Heart left ventricle (tissue), 13 donors: ENCODE measurements at regions not wholly inside any gene's neighbourhood (a gene's known extent, or its start where the extent isn't known, plus 50 kb on each side); places are given as distances from the start of the nearest gene placed in this dataset.
"Not testable (repeated sequence)": the region's sequence is repeated elsewhere in the genome, so short reads cannot be mapped to it uniquely, and the experiment has no call there.

Source experiments
- CTCF ChIP-seq, 12 donors: fragments of 200-600 bp; sonication (generic) in 4 of 12; IDR thresholded peaks; one replicate each; pipeline versions ENCODE4 v1.5.0 to v1.8.0; 2018 to 2022; ENCODE audit warnings: antibody characterized with exemption in 12 of 12, mild to moderate bottlenecking in 5 of 12
- POLR2A ChIP-seq, 2 donors: fragments of 450-650 bp; IDR thresholded peaks; one replicate each; pipeline ENCODE4 v1.6.1; 2017; ENCODE audit warnings: antibody characterized with exemption in 2 of 2, mild to moderate bottlenecking in 2 of 2, moderate library complexity in 2 of 2
- donor health status: ischemic (EF 13 %, LVEDD 7.1; RV severe dilation, severe dysfunction).
- donor health status: DM: no; HTN: yes; CAD: no.
- donor health status: DM: no; HTN: no; CAD: no.
- donor health status: ischemic (EF 25% LVEDD 6.9; RV normal size, moderate dysfunction).
- donor health status: ischemic (EF 25% LVEDD 5.7; RV mildly dilated, moderate dysfunction).
- donor health status: ischemic (EF 35%, LVEDD 5.7; RV mildly dilated, moderate dysfunction).
- donor health status: nonischemic (EF 11% LVEDD 7.7; RV severe dilation, severe dysfunction).
- donor health status: DM: yes; HTN: yes; CAD: no.
- donor health status: PGD.
- donor health status: ischemic (EF 29% LVEDD 5.4; RV normal size, mild dysfunction).
- donor health status: nonischemic (EF 23%, LVEDD 6.1; RV moderate dilation, normal function).

DNA sequence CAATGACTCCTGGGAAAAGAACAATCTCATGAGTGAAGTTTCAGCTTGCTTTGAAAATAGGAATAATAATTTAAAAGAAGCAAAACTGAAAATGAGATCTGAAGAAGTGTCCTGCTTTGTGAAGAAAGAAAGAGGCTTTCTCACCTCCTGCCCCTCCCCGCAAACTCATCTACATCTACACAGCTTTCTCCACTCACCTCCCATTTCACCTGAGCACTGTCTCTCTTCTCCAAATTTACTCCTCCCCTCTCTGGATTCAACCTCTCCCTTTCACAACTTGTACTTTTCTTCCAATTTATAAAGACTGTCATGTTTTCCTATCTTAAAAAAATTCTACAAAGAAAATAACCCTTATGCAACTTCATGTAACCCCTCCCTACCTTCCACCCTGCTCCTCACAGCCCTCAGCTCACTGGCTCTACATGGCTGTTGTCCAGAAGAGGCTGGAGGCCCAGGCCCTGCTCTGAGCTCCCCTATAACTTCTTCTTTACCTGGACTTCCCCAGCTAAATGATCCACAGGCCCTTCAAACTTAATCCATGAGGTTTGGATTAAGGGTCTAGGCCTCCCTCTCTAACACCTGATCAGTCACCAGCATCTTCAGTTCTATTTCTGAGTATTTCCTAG is 188.3 kb upstream of the VIPR2 start:
- not testable (repeated sequence) for TF ChIP-seq CTCF, POLR2A (IDR thresholded peaks at IDR 0.05)
